ENCODE measurements at regions not wholly inside any gene's neighbourhood (a gene's known extent, or its start where the extent isn't known, plus 50 kb on each side); places are given as distances from the start of the nearest gene placed in this dataset.

- TF ChIP-seq EZH2 (IDR thresholded peaks at IDR 0.05; ENCODE audit: borderline replicate concordance, low read length) (no peak), CTCF (conservative IDR thresholded peaks at IDR 0.05 in 1 of 2, IDR thresholded peaks at IDR 0.05 in 1 of 2; ENCODE audit: extremely low read depth in 1 of 2, insufficient read depth in 1 of 2, low read depth in 1 of 2, low read length in 2 of 2) (no peak)
Measured at GRCh38 chr4:63553123-63553522, 856.1 kb downstream of the TECRL start.
